HG02840 (cell line): ENCODE measurements at regions not wholly inside any gene's neighbourhood (a gene's known extent, or its start where the extent isn't known, plus 50 kb on each side); places are given as distances from the start of the nearest gene placed in this dataset.

ENCODE experiments used
- ATAC-seq: cut with Tn5 transposase; IDR thresholded peaks from one replicate; pipeline ENCODE4 v1.9.1; 2021; ENCODE audit warnings: mild to moderate bottlenecking, moderate library complexity, moderate number of reproducible peaks; ENCODE audit not compliant: unreplicated experiment, low FRiP score

DNA sequence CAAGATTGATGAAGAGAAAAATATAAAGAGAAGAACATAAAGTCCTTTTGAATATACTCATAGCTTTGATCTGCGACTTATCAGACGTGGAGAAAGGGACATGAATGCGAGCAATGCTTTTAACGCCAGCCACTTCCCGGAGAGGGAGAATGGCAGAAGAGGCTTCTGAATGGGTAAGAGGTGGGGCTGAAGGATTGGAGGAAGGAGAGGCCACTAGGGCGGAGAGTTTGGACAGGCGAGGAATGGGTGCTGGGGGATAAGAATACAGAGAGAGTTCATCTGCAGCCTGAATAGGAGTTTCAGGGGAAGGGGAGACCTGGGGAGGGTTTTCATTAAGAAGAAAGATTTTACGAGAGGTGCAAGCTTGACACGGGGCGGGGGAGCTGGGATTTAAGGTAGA lies 2534.9 kb downstream of the PCDH7 start:
- ATAC-seq, result no peak

DNA sequence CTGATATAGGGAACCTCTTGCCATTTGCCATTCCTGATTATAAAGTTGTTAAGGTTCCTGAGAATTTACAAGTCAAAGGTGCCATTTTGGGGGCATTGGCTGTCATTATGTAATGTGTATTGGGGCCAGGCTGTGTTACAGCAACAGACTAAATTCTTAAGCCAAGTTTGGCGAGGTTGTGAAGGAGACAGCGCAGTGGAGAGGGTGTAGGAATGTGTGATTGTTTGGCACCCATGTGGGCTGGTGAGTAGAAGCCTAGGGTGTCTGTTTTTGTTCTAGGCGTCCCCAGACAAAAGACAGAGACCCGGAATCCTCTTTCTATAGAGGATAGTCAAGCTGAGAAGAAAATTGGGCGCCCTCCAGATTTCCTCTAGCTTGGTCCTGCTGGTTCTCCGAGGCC lies 2535.3 kb downstream of the PCDH7 start:
- ATAC-seq, result no peak

DNA sequence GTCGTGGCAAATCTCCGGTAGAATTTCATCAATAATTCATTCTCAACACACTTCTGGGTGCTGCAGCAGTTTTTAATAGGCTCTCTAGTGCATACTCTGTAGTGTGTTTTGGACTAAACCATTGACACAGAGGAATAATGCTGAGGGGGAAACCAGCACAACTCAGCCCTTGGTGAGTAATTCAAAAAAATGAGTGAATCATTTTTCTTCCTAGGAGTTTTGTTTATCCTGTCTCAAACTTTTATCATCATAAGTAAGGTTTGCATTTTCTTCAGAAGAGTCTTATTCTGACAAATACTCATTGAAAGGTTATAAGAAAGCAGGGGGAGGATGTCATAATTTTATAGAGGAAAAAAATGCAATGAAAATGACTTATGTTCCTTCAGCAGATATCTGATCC lies 2542.7 kb downstream of the PCDH7 start:
- ATAC-seq, result no peak

DNA sequence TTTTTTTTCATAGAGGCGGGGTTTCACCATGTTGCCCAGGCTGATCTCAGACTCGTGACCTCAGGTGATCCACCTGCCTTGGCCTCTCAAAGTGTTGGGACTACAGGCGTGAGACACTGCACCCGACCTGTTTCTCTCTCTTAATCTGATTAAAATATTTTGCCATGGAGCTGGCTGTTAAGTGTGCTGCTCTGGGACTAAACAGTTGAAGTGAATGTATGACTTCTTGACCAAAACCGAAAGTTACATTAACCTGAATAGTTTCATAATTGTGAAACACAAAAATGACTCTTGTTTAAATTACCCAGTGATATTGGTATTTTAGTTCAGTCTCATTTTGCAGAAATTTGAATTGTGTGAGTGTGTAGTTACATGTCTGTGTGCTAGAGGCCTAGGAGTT lies 2548.6 kb downstream of the PCDH7 start:
- ATAC-seq, result no peak

DNA sequence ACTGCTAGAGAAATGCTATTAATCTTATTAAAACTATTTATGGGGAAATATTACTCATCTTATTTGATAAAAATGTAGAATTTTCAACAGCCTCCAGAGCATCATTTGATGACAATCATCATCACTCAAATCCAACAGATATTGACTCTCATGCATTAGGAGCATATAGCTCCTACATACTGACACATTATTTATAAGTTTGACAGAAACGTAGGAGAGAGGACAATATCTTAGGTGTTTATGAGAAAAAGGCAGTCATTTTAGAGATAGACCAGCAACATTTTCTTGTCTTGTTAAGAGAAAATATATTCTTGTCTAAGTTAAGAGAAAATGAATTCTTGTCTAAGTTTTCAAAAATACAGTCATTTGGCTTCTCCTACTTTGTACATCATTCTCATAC lies 2550.2 kb downstream of the PCDH7 start:
- ATAC-seq, result no peak

DNA sequence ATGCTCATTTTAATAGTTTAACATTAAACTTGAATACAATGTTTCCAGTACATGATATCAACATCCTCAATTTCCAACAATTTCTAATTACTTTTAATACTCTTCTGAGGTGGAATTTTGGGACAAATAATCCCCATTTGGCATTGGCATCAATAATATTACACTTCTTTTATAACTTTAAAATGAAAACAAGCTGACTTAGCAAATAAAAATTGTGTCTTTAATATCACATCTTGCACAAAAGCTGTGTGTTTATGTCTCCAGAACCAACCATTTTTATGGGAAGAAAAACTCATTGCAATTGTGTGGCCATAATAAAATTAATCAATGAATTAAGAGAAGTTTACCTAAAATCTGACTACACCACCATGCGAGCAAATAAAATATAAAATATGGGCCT lies 2552.6 kb downstream of the PCDH7 start:
- ATAC-seq, result no peak

DNA sequence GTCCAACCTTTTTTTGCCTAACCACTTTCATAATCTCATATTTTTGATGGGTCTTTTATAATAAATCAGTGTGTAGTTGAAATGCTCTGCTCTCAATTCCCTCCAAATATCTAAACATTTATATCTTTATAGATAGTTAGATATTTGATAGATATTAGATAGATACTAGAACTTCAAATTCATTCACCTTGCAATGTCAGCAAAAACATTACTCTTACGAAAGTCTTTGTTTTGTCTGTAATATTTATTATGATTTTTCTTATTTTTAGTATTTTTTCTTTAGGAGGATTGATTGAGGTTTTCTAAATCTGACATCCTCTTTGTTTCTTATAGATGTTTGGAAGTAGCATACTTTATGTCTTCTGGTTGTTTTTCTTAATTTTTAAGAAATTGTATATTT lies 2563.6 kb downstream of the PCDH7 start:
- no peak for ATAC-seq

DNA sequence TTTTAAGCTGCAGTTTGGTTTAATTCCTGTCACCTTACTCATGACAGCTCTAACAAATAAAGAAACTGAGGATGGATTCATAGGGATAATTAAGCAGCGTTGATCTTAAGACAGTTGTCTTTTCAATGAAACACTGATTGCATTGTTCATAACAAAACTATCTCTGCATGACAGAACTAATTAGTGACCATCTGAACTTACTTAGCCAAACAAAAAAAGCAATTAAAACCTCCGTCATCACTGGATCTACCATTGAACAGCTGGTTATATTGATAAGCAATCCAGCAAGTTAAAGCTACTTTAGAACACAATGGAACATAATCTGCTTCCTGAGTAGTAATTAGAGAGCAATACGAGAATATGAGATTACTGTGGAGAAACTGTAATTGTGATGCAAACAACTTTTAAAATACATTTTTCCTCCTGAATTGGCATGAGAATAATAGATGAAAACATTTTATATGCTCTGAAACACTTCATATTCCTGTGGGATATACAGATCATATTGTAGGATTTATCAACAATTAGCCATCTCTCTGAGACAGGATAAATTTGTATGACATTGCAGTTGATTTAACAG lies 2576.8 kb downstream of the PCDH7 start:
- ATAC-seq, result no peak

DNA sequence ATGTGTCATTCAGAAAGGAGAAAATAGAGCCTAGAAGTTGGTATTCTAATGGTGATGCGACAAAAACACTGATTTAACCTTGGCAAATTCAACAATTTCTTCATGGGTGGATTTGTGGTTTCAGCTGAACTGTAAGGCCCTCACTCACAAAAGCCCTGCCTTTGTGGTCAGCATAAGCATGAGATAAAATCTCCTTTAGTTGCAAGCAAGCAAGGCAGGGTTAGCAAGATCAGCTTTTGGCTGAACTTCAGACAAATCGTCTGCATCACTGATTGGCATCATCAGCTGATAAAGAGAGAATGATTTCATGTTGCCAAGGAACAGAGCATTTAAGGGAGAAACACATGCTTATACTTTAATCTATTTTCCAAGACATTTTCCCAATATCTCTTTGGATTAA lies 2582.2 kb downstream of the PCDH7 start:
- ATAC-seq, result no peak

DNA sequence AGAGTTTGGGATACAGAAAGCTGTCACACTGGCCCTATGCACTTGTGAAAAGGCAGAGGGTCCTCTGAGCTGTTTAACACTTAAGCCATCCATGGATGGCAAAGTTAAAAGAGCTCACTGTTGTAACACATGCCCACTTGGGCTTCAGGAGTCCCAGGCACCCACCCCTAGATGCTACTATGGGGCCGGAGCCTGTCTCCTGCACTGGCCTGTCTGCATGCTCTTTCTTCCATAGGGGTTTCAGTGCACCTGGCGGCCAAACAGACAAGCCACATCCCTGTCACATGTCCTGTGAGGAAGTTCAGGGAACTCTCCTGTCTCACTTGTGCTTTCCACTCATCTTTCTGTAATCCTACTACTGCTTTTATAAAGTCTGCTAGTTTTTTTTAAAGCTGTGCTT lies 2586.0 kb downstream of the PCDH7 start:
- ATAC-seq, result no peak

DNA sequence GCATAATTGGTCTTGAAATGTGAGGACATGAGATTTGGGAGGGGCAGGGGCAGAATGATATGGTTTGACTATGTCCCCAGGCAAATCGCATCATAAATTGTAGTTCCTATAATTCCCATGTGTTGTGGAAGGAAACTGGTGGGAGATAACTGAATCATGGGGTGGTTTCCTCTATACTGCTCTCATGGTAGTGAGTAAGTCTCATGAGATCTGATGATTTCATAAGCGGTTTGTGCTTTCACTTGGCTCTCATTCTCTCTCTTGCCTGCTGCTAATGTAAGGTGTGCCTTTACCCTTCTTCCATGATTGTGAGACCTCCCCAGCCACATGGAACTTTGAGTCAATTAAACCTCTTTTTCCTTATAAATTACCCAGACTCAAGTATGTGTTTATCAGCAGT lies 2595.9 kb downstream of the PCDH7 start:
- ATAC-seq, result no peak

DNA sequence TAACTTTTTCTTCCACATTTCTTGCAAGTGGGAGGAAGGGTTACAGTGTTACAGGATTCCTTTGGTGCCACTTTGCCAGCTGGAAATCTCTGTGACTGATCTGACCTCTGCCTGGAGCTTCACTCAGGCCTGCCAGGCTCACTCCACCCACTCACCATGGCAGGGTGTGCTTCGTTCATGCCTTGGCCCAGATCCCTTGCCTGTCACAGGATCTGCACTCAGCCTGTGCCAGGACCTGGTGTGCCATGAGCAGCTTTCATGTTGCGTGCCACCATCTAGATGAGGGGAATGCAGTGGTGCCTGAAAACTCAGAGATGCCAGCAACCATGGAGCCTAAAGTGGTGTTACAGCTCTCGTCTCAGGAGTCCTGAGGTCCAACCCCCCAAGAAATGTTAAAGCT lies 2596.4 kb downstream of the PCDH7 start:
- no peak for ATAC-seq

DNA sequence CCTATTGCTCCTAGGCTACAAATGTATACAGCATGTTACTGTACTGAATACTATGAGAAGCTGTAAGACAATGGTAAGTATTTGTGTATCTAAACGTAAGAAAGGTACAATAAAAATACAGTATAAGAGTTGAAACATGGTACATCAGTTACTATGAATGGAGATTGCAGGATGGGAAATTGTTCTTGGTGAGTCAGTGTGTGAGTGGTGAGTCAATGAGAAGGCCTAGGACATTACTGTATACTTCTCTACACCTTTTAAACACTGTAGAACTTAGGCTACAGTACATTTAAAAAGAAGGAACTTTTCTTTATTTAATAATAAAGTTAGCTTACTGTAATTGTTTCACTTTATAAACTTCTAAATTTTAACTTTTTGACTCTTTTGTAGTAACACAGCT lies 2603.2 kb downstream of the PCDH7 start:
- ATAC-seq, result no peak

DNA sequence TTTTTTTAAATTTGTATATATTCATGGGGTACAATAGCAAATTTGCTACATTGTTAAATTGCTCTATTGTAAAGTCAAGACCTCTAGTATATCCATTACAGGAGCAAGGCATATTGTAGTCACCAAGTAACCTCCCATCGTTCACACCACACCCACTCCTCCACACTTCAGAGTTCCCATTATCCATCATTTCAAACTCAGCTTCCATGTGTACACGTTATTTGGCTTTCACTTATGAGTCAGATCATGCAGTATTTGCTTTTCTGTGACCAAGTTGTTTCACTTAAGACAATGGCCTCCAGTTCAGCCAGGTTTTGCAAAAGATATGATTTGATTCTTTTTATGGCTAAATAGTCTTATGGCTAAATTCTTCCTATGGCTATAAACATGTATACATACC lies 2614.2 kb downstream of the PCDH7 start:
- ATAC-seq, result no peak

DNA sequence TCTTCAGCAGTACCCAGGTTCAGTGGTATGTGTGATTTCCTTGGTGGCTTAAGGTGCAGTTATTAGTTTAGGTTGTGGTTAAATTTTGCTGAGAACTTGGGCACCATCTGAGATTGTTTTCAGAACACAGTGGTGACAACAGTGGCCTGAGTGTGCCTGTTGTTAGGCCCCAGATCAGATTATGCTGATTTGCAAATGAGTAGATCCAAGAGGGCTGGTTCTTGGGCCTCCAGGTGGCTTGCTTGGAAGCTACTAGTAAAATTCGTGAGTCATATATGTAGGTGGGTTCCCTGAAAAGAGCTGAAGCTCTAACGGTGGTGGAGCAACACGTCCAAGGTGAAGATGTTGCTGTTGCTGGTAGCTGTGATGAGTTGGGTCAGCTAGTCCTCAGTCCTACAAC lies 2619.6 kb downstream of the PCDH7 start:
- no peak for ATAC-seq

DNA sequence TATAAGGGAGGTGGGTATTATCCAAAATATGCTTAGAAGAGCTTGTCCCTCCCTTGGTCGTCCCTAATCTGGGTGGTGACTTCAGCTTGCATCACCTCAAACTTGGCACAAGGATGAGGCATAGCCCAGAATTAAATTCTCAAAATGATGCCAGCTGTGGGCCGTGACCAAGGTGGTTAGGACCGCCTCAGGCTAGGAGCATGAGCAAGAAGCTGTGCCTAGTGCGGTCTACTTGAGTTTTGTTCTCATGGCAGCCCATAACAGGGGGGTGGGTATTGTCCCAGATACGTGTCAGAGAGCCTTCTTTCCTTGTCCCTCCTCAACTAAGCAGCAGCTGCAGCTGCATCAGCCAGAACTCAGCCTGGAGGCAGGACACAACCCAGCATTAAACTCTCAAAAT lies 2620.0 kb downstream of the PCDH7 start:
- no peak for ATAC-seq

DNA sequence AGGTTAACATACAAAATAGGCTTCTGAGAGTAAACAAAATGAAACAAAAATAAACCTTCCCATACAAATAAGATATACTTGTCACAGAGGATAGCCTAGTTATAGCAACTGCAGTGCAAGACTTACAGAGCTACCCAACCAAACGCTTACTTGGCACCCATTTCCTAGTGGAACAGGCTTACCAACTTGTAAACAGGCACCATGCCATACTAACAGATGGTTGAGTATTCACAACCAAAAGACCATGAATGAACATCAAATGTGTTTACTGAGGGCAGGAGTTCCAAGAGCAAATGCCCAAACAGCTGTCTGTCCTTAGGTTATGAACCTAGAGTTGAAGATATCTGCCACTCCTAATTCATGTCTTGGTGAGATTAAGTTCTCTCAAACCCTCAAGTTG lies 2629.2 kb downstream of the PCDH7 start:
- no peak for ATAC-seq

DNA sequence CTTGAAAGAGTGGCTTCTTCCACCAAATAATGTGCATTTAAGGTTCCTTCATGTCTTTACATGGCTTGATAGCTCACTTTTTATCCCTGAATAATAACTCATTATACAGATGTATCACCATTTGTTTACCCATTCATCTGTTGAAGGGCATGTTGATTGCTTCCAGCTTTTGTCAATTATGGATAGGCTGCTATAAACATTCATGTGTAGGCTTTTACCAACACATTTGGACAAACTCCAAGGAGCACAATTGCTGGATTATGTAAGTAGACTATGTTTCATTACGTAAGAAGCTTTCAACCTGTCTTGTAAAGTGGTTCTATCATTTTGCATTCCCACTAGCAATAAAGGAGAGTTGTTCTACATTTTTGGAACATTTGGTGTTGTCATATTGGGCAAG lies 2637.0 kb downstream of the PCDH7 start:
- ATAC-seq, result no peak

DNA sequence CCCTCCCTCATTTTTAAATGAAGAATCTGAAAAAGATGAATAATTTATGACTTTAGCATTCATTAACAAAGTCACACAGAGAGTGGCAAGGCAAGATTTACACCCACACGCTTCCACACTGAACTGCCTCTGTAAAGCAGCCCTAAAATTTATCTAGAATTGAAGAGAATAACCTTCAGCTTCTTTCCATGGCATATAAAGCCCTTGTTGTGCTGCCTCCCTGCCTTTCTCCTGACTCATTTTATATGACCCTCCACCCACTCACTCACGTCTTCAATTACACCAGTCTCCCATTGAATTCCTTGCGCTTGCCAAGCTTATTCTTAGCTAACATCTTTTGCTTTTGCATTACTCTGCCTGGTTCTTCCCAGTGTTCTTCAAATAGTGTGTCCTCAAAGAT lies 2649.3 kb downstream of the PCDH7 start:
- ATAC-seq, result no peak

DNA sequence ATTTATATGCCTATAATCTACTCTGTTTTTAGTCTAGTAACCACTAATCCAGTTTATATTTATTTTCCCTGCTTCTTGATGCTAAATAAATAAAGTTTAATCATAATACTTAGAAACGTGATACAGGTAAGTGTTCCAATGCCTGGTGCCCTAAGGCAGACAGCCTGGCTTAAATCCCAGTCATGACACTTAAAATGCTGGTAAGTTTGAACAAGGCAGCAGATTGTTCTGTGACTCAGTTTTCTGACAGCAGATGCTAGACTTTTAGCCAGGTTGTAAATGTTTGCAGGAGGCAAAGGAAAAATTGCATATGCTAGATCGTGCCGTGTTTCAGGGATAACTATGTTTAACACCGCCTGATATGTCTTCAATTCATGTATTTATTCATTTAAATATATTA lies 2661.6 kb downstream of the PCDH7 start:
- ATAC-seq, result no peak

DNA sequence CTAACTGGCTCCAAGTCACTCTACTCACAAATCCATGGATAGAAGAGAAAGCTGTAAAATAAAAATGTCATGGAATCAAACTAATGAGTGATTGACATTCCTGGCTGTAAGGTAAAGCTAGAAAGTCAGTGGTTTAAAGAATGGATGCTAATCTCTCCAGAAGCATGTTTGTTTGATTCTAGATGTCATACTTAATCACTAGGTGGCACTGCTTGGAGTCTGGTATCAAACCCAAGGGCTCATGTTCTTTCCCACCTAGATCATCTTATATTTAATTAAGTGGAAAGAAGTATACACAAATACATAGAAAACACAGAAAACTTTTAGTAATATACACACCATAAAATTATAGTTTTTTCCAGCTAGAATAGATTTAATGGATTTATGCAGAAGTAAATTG lies 2666.6 kb downstream of the PCDH7 start:
- ATAC-seq, result no peak

DNA sequence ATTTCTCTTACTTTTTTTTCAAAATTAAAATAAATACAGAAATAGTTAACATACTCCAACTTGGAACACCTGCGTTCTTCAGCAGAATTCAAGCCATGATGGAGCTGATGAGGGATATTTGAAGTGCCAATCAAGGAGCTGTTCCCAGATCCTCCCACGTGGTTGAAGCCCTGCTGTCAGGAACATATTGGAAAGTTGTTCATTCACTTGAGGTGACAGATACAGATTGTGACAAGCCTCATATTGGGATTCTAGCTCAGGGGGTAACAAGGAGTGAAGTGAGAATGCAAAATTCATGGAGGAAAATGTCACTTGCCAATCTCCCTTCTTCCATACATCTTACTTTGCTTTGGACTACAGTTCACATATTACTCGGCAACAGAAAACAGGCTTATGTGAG lies 2670.8 kb downstream of the PCDH7 start:
- ATAC-seq, result no peak

DNA sequence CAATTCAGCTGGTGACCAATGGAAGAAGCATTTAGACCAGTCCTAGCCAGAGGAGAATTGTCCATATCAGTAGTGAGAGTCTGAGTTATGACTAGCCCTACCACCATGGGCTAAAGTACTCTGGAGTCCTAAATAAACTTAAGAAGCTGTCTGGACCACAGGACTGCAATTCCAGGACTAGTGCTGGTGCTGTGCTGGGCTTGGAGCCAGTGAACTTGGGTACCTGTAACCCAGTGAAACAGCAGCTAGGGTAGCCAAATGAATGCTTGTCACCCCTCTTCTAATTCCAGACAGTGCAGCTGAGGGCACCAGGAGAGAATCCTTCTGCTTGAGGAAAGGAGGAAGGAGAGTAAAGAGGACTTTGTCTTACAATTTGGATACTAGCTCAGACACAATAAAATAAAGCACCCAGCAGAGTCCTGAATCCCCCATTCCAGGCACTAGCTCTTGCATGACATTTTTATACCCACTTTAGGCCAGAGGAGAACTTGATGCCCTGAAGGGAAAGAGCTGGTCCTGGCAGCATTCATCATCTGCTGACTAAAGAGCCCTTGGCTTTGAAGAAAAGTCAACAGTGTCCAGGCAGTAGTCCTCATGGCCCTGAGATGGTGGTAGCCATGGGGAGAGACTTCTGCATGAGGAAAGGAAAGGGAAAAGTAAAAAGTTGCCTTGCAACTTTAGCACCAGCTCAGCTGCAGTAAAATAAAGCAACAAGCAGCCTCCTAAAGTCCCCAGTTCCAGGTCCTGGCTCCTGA lies 2675.7 kb downstream of the PCDH7 start:
- ATAC-seq, result no peak
